Dermis microvascular lymphatic vessel endothelial cell (primary cell): ENCODE measurements at regions not wholly inside any gene's neighbourhood (a gene's known extent, or its start where the extent isn't known, plus 50 kb on each side); places are given as distances from the start of the nearest gene placed in this dataset.
"Not testable (repeated sequence)": the region's sequence is repeated elsewhere in the genome, so short reads cannot be mapped to it uniquely, and the experiment has no call there.

Source experiments
- DNase-seq, 2 donors: peaks; one replicate each; pipeline versions ENCODE4 v3.0.0 to v3.0.0-alpha.2; 2010; ENCODE audit warnings: low read depth in 2 of 2

DNA sequence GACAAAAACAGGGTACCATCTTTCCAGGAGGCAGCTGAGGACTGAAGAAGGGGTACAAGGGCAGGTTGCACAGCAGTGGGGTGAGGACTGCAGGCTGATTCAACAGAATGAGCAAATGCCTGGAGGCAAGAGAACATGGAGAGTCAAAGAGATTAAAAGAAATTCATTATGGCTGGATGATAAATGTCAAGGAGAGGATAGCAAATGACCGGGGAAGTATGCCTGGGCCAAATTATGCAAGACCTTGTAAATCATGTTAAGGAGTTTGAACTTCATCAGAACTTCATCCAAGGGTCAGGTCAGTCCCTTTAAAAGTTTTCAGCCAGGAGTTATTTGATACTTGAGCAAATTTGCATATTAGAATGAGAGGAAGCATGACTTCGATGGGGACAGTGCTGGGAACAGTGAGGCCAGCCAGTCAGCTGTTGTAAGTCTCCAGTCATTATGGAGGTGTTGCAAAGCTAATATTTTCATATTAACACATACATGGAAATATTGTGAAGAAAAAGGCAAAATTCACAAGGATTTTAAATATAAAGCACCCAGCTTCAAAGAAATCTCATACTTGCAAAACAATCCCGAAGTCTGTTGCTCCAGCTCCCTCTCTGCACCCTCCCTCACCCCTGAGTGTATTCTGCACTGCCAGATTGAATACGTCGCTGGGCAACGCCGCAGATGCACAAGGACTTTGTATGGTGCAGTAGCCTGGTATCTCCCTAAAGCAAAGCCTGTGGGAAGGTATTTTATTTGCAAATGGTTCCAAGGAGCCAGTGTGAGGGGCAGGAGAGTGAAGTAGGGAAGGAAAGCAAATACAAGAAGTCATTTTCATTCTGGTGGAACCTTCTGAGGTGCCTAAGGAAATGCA lies 509.8 kb upstream of the TLE4 start:
- no peak for DNase-seq

DNA sequence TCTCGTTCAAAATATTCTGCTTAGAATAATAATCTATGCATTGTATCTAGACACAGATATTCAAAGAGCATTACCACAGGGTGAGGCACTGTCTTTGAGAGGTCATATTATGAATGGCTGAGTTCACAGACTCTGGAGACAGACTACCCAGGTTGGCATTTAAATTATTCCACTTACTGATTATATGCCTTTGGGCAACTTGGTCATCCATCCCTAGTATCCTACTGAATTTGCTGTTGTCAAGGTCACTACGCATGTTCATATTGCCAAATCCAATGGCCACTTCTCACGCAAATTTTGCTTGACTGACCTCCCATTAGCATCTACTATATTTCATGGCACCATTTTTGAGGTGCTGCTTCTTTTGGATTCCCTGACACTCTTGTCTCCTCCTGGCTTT lies 498.6 kb upstream of the TLE4 start:
- DNase-seq: no peak

DNA sequence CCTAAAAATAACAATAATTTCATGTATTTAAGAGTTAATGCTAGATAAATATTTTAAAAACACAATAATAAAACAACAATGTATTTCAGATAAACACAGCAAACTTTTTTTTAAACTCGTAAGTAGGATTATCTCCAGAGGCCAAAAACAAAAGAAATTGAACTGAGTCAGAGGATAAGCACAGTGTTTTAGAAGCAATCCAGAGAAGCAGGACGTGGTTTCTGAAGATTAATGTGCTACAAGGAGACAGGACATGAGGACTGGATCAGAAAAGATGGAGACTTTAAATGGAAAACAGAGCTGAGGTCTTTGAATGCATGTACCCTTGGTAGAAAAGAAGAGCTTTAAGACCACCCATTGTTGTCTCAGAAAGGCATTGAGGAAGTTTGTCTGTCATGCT lies 491.2 kb upstream of the TLE4 start:
- DNase-seq: no peak

GRCh38 chr9:79083621-79084020 lies 488.1 kb upstream of the TLE4 start:
- DNase-seq: no peak

DNA sequence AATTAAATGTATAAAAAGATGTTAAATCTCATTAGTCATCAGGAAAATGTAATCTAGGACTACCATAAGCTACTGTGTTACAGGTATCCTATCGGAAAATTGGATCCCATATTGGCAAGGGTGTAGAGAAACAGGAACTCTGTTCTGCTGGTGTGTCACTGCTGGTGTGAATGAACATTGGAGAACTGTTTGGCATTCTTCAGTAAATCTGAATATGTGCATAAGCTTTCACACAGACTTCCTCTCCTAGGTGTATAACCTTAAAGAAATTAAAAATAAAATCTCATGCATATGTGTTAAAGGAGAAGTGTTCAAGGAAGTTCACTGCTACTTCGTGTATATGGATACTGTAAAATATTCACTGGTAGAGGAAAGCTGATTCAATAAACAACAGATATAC lies 484.6 kb upstream of the TLE4 start:
- no peak for DNase-seq

DNA sequence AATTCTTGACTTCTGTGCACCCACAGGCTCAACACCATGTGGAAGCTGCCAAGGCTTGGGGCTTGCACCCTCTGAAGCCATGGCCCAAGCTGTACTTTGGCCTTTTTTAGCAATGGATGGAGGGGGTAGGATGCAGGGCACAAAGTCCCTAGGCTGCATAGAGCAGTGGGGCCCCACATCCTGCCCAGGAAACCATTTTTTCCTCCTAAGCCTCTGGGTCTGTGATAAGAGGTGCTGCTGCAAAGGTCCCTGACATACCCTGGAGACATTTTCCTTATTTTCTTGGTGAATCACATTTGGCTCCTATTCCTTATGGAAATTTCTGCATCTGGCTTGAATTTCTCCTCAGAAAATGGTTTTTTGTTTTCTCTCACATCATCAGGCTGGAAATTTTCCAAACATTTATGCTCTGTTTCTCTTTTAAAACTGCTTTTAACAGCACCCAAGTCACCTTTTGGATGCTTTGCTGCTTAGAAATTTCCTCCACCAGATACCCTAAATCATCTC lies 482.7 kb upstream of the TLE4 start:
- no peak for DNase-seq

- not testable (repeated sequence) for DNase-seq
These were observed 481.9 kb upstream of the TLE4 start for GRCh38 chr9:79089851-79090250.

GRCh38 chr9:79103257-79103656 lies 468.5 kb upstream of the TLE4 start:
- not testable (repeated sequence) for DNase-seq

- DNase-seq: no peak
These were observed 467.5 kb upstream of the TLE4 start for GRCh38 chr9:79104216-79104615.

GRCh38 chr9:79104951-79105350 lies 466.8 kb upstream of the TLE4 start:
- DNase-seq: no peak

DNA sequence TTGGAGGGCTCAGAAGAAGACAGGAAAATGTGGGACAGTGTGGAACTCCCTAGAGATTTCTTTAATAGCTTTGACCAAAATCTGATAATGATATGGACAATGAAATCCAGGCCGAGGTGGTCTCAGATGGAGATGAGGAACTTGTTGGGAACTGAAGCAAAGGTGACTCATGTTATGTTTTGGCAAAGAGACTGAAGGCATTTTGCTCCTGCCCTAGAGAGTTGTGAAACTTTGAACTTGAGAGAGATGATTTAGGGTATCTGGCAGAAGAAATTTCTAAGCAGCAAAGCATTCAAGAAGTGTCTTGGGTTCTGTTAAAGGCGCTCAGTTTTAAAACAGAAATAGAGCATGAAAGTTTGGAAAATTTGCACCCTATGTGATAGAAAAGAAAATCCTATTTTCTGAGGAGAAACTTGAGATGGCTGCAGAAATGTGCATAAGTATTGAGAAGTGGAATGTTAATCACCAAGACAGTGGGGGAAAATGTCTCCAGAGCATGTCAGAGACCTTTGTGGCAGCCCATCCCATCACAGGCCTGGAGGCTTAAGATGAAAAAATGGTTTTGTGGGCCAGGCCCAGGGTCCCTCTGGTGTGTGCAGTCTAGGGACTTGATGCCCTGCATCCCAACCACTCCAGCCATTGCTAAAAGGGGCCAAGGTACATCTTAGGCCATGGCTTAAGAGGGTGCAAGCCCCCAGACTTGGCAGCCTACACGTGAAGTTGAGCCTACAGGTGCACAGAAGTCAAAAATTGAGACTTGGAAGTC lies 463.7 kb upstream of the TLE4 start:
- no peak for DNase-seq

GRCh38 chr9:79111653-79112052 lies 460.1 kb upstream of the TLE4 start:
- no peak for DNase-seq

DNA sequence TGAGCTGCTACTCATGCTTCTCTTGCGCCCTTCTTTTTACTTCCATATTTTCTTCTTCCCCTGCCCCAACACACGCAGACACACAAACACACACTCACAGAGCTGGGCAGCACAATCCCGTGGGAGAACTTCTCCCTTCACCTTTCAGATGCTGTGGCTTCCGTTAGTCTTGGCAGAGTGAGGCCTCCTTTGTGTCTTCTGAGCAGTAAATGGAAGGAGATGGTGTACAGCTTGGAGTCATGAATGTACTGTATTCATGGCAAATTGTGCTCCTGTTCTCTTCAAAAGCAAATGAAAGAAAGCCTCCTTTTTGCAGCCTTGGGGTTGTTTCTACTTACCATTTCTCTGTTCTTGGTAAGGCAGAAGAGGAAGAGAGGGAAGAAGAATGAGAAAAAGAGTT lies 456.6 kb upstream of the TLE4 start:
- DNase-seq: no peak

DNA sequence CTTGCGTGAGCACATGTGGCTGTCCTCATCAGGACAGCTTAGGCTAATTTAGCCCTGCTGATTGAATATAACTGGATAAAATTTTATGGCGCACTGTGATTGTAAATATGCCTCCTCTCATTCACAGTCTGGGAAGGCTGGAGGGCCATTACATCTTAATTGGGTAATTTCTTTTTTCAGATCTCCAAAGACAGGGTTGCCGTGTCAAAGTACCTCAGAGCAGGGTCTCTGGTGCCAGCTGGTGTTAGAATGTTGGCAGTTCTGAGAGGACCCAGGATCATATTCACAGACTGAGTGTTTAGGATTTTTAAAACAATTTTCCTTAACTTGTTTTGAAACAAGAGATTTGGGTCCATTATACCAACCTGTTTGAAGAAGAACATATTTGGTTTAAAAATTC lies 455.7 kb upstream of the TLE4 start:
- no peak for DNase-seq

GRCh38 chr9:79116709-79117108 lies 455.1 kb upstream of the TLE4 start:
- no peak for DNase-seq

- no peak for DNase-seq
These were observed 451.2 kb upstream of the TLE4 start for GRCh38 chr9:79120533-79120932.

- no peak for DNase-seq
These were observed 450.8 kb upstream of the TLE4 start for GRCh38 chr9:79120941-79121340.

DNA sequence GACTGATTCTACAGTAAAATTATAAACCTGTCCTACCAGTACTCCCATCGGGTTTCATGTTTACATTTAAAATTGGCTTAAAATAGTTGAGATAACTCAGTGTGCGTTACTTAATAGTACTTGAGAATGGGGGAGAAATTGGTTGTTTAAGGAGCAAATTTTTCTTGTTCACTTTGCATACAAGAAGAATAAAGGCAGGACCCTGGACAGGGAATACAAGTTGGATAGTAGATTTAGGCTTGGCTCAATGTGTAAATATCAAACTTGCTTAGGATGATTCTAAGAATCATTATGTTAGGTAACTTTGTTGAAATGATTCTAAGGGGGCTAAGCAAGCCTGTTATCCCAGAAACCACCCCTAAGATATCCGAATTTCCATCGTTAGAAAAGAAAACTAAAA lies 448.4 kb upstream of the TLE4 start:
- DNase-seq: peak in 1 of 2 donors; percentile 3

GRCh38 chr9:79127661-79128060 lies 444.1 kb upstream of the TLE4 start:
- DNase-seq: no peak

DNA sequence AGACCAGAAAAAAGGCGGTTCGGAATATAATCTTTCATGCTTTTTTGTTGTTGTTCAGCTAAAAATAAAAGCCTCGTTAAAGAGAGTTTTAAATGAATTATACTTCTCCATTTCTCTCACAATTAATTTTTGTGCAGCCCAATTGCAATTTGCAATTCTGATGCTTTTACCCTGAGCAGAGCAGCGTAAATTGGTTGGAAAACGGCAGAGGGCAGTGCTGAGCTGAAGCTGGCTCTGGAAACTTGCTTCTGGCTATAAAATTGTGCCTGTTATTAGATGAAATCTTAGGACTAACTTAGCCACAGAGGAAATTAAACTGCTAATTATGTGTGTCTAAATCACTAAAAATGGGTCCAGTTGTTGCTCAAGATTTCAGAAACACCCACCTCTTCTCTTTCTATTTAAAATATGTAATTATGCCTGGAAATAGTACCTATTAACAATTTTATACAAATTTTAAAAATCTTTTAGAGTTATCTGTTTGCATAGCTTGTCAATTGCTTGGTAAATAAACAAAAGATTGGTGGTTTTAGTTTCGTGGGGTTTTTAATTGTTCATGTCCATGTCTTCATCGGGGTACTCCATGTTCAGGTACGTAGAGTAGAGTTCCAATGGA lies 441.8 kb upstream of the TLE4 start:
- peak; percentile 11 to 52 for DNase-seq

- DNase-seq: no peak
These were observed 440.5 kb upstream of the TLE4 start for GRCh38 chr9:79131246-79131774.

- no peak for DNase-seq
These were observed 439.9 kb upstream of the TLE4 start for GRCh38 chr9:79131824-79132377.
